IPS DF 19.7 (cell line): ENCODE measurements at regions not wholly inside any gene's neighbourhood (a gene's known extent, or its start where the extent isn't known, plus 50 kb on each side); places are given as distances from the start of the nearest gene placed in this dataset.

ENCODE experiments used
- DNase-seq: peaks from one replicate; pipeline ENCODE4 v3.0.0-alpha.2; 2013; ENCODE audit warnings: low read depth, low spot score

- DNase-seq: no peak
Measured at GRCh38 chr2:184524551-184525382, 73.6 kb upstream of the ZNF804A start.

GRCh38 chr2:184527058-184527457 lies 71.3 kb upstream of the ZNF804A start:
- DNase-seq: no peak

GRCh38 chr2:184528119-184528518 lies 70.2 kb upstream of the ZNF804A start:
- DNase-seq: no peak

- DNase-seq: no peak
Measured at GRCh38 chr2:184530239-184530638, 68.1 kb upstream of the ZNF804A start.

- no peak for DNase-seq
Measured at GRCh38 chr2:184530959-184531358, 67.4 kb upstream of the ZNF804A start.

- DNase-seq: no peak
Measured at GRCh38 chr2:184532551-184532950, 65.8 kb upstream of the ZNF804A start.

- no peak for DNase-seq
Measured at GRCh38 chr2:184534986-184535385, 63.3 kb upstream of the ZNF804A start.

GRCh38 chr2:184540246-184540789 lies 58.0 kb upstream of the ZNF804A start:
- DNase-seq: no peak

GRCh38 chr2:184541591-184541990 lies 56.7 kb upstream of the ZNF804A start:
- no peak for DNase-seq

- no peak for DNase-seq
Measured at GRCh38 chr2:184543832-184544231, 54.5 kb upstream of the ZNF804A start.
